GM12878 (cell line): ENCODE measurements at regions not wholly inside any gene's neighbourhood (a gene's known extent, or its start where the extent isn't known, plus 50 kb on each side); places are given as distances from the start of the nearest gene placed in this dataset.

Source experiments
- ATAC-seq: fragments of 200-7000 bp; cut with Tn5 transposase; 3 replicates; pipeline ENCODE4 v1.9.1; 2020; ENCODE audit warnings: mild to moderate bottlenecking, moderate library complexity
- BruUV-seq: library from RNA; stranded (reverse); fragments of 400-500 nt; replicated peaks from 2 replicates; lab custom pipeline; 2021; lab: Mats Ljungman, UMichigan
- CTCF ChIA-PET: fragments of 300-600 bp; sonication (Branson Sonifier 250); formaldehyde crosslinking; extraction: SDS; loops from one replicate; lab custom pipeline; 2021; ENCODE audit warnings: inconsistent platforms; lab: Yijun Ruan, JAX
- POLR2A ChIA-PET: fragments of 350-600 bp; formaldehyde crosslinking; extraction: SDS; loops from one replicate; lab custom pipeline; 2021; ENCODE audit warnings: inconsistent platforms; lab: Charles Lee
- RAD21 ChIA-PET: fragments of 300-600 bp; sonication (Branson Sonifier 250); formaldehyde crosslinking; loops from one replicate; lab custom pipeline; 2023; ENCODE audit warnings: antibody characterized with exemption; ENCODE audit not compliant: unreplicated experiment; lab: Charles Lee
- SMC1A ChIA-PET: fragments of 300-600 bp; sonication (Branson Sonifier 250); formaldehyde crosslinking; loops from one replicate; lab custom pipeline; 2023; ENCODE audit not compliant: unreplicated experiment, uncharacterized antibody; lab: Charles Lee
- DNase-seq: peaks from one replicate; pipeline ENCODE4 v3.0.0-alpha.2; 2011; ENCODE audit warnings: low read depth, low spot score
- FAIRE-seq: peaks from 3 replicates; lab custom pipeline; 2011; peaks lifted over from hg19 to GRCh38; lab: Jason Lieb, UNC
- H2AFZ ChIP-seq: 2 replicates; pipeline ENCODE4 v1.6.0; 2011; ENCODE audit warnings: low read depth, low read length, control low read depth; ENCODE audit not compliant: control insufficient read depth
- H3K27ac ChIP-seq: 2 replicates; pipeline ENCODE4 v1.5.1; 2011; ENCODE audit warnings: control low read depth; ENCODE audit not compliant: control insufficient read depth, insufficient read depth
- H3K27me3 ChIP-seq, 2 experiments: replicated peaks in 1 of 2; 2 replicates each; pipeline versions ENCODE4 v1.6.0 to v1.6.1; 2011; ENCODE audit warnings: low read length in 1 of 2; ENCODE audit not compliant: control insufficient read depth in 2 of 2, insufficient read depth in 2 of 2
- H3K36me3 ChIP-seq, 2 experiments: 2 replicates each; pipeline ENCODE4 v1.5.1; 2011; ENCODE audit warnings: low read length in 1 of 2; ENCODE audit not compliant: control insufficient read depth in 2 of 2, insufficient read depth in 2 of 2
- H3K4me1 ChIP-seq: 2 replicates; pipeline ENCODE4 v1.6.1; 2011; ENCODE audit warnings: mild to moderate bottlenecking, low read length, moderate library complexity, mixed read lengths; ENCODE audit not compliant: control insufficient read depth, insufficient read depth
- H3K4me2 ChIP-seq: 2 replicates; pipeline ENCODE4 v1.6.0; 2011; ENCODE audit warnings: control low read depth; ENCODE audit not compliant: control insufficient read depth, insufficient read depth
- H3K4me3 ChIP-seq: fragments of 200-600 bp; sonication (generic); 2 replicates; pipeline ENCODE4 v1.5.1; 2016
- H3K79me2 ChIP-seq: 2 replicates; pipeline ENCODE4 v1.6.0; 2011; ENCODE audit warnings: low read length; ENCODE audit not compliant: control insufficient read depth, insufficient read depth
- H3K9ac ChIP-seq: 2 replicates; pipeline ENCODE4 v1.8.0; 2011; ENCODE audit warnings: low read length, control low read depth, mixed read lengths; ENCODE audit not compliant: control insufficient read depth, insufficient read depth
- H3K9me3 ChIP-seq: replicated peaks from 3 replicates; pipeline ENCODE4 v1.5.1; 2011; ENCODE audit warnings: mild to moderate bottlenecking, low read length; ENCODE audit not compliant: control insufficient read depth, insufficient read depth
- H4K20me1 ChIP-seq: 2 replicates; pipeline ENCODE4 v1.6.0; 2011; ENCODE audit not compliant: control insufficient read depth, insufficient read depth
- BHLHE40 ChIP-seq, 2 experiments: fragments of 450-650 bp in 1 of 2; IDR thresholded peaks; 2 replicates each; pipeline ENCODE4 v1.6.1; 2011 to 2017; ENCODE audit warnings: low read depth in 2 of 2, borderline replicate concordance in 1 of 2, improper control_type of control experiment in 1 of 2, low read length in 1 of 2, mild to moderate bottlenecking in 1 of 2
- CEBPB ChIP-seq, 2 experiments: fragments of 150-350 bp in 1 of 2; IDR thresholded peaks; 2 replicates each; pipeline ENCODE4 v1.6.1; 2012 to 2014; ENCODE audit warnings: low read depth in 2 of 2, low read length in 2 of 2, borderline replicate concordance in 1 of 2, inconsistent platforms in 1 of 2
- CEBPZ ChIP-seq: fragments of 150-350 bp; IDR thresholded peaks from 2 replicates; pipeline ENCODE4 v1.6.1; 2016; ENCODE audit warnings: low read depth, low read length
- E2F4 ChIP-seq: IDR thresholded peaks from 2 replicates; pipeline ENCODE4 v1.6.1; 2012; ENCODE audit warnings: low read depth, low read length, improper control_type of control experiment
- FOS ChIP-seq: IDR thresholded peaks from 3 replicates; pipeline ENCODE4 v1.6.1; 2011; ENCODE audit warnings: borderline replicate concordance; ENCODE audit not compliant: insufficient read length; ENCODE audit errors: extremely low read depth
- MXI1 ChIP-seq: fragments of 150-350 bp; IDR thresholded peaks from 2 replicates; pipeline ENCODE4 v1.6.1; 2011; ENCODE audit warnings: low read depth, mild to moderate bottlenecking, inconsistent platforms, low read length, improper control_type of control experiment
- MYB ChIP-seq: fragments of 150-350 bp; IDR thresholded peaks from 2 replicates; pipeline ENCODE4 v1.6.1; 2014; ENCODE audit warnings: mild to moderate bottlenecking, low read depth, low read length, borderline replicate concordance
- NR2C1 ChIP-seq: fragments of 450-650 bp; IDR thresholded peaks from 2 replicates; pipeline ENCODE4 v1.6.1; 2017; ENCODE audit warnings: antibody characterized with exemption, mild to moderate bottlenecking, moderate library complexity
- SIX5 ChIP-seq: IDR thresholded peaks from 2 replicates; pipeline ENCODE4 v1.6.1; 2011; ENCODE audit warnings: mild to moderate bottlenecking, low read depth, low read length, moderate library complexity; ENCODE audit not compliant: severe bottlenecking
- SKIL ChIP-seq: fragments of 450-650 bp; IDR thresholded peaks from 2 replicates; pipeline ENCODE4 v1.6.1; 2017; ENCODE audit warnings: mild to moderate bottlenecking, low read depth, inconsistent platforms; ENCODE audit not compliant: poor library complexity, severe bottlenecking
- SMAD5 ChIP-seq: IDR thresholded peaks from 2 replicates; pipeline ENCODE4 v1.6.1; 2016; ENCODE audit warnings: antibody characterized with exemption, low read depth
- SREBF1 ChIP-seq: IDR thresholded peaks from 2 replicates; pipeline ENCODE4 v1.6.1; 2012; ENCODE audit warnings: mild to moderate bottlenecking, low read length
- SRF ChIP-seq, 2 experiments: IDR thresholded peaks; 2 replicates each; pipeline ENCODE4 v1.6.1; 2011; ENCODE audit warnings: low read depth in 2 of 2, low read length in 2 of 2, mild to moderate bottlenecking in 1 of 2, moderate library complexity in 1 of 2
- TBL1XR1 ChIP-seq: IDR thresholded peaks from 2 replicates; pipeline ENCODE4 v1.6.1; 2012; ENCODE audit warnings: low read depth, low read length, improper control_type of control experiment
- ZBTB33 ChIP-seq: fragments of 450-650 bp; IDR thresholded peaks from 2 replicates; pipeline ENCODE4 v1.6.1; 2017; ENCODE audit warnings: mild to moderate bottlenecking
- in situ Hi-C: fragments of 300-500 bp; cut with MboI; formaldehyde crosslinking; loops from 9 replicates; pipeline ENCODE4 v1.14.3; 2018; ENCODE audit warnings: mixed read lengths
- intact Hi-C: fragments of 100-400 bp; cut with micrococcal nuclease; formaldehyde crosslinking; loops from one replicate; pipeline ENCODE4 v1.14.2; 2022; ENCODE audit not compliant: unreplicated experiment

- TF ChIP-seq SKIL (no peak), SREBF1 (no peak)
These were observed 1085.5 kb upstream of the RBFOX1 start (continued) for GRCh38 chr16:6247150-6247549.

- intact Hi-C loops (no loop called here), in situ Hi-C loops (no loop called here)
- SMC1A ChIA-PET, result no interaction called here
- CTCF ChIA-PET, result no interaction called here
- Histone ChIP-seq H3K79me2 (no peaks in the 10 kb centered on the region), H3K4me3 (no peak overlapping the region), H3K27ac (no peak overlapping the region), H3K9ac (no peak overlapping the region), H3K4me2 (no peak overlapping the region), H3K9me3 (no peaks in the 10 kb centered on the region; the same call in 2 of the 3 replicates), H4K20me1 (no peaks in the 10 kb centered on the region), H2AFZ (no peak overlapping the region), H3K4me1 (no peaks in the 10 kb centered on the region), H3K27me3 (no peaks in the 10 kb centered on the region), H3K36me3 (no peaks in the 10 kb centered on the region)
- TF ChIP-seq SMAD5, result no peak
- TF ChIP-seq NR2C1, result no peak
- TF ChIP-seq BHLHE40 (IDR thresholded peaks at IDR 0.05; ENCODE audit: borderline replicate concordance in 1 of 2, low read depth in 2 of 2, low read length in 1 of 2), result no peak
- TF ChIP-seq MYB, result no peak
- no peak for TF ChIP-seq SRF (IDR thresholded peaks at IDR 0.05; ENCODE audit: low read depth in 2 of 2, low read length in 2 of 2)
- no peak for TF ChIP-seq SIX5
- TF ChIP-seq FOS, result no peak
- TF ChIP-seq E2F4, result no peak
- TF ChIP-seq TBL1XR1, result no peak
- TF ChIP-seq ZBTB33, result no peak
- TF ChIP-seq MXI1, result no peak
- TF ChIP-seq CEBPB (IDR thresholded peaks at IDR 0.05; ENCODE audit: borderline replicate concordance in 1 of 2, low read depth in 2 of 2, low read length in 2 of 2), result no peak
- TF ChIP-seq CEBPZ, result no peak
- RAD21 ChIA-PET, result no interaction called here
- ATAC-seq (no peak), DNase-seq (no peak), FAIRE-seq (no peak)
- BruUV-seq, result no TSS peak
- POLR2A ChIA-PET, result no interaction called here
These were observed 1086.4 kb upstream of the RBFOX1 start for GRCh38 chr16:6246266-6246665.
